Hepatocyte (in vitro differentiated cells): ENCODE measurements at regions not wholly inside any gene's neighbourhood (a gene's known extent, or its start where the extent isn't known, plus 50 kb on each side); places are given as distances from the start of the nearest gene placed in this dataset.

Experiments
- EZH2 ChIP-seq: fragments of 200-600 bp; sonication (generic); IDR thresholded peaks from 2 replicates; pipeline ENCODE4 v1.6.1; 2016; ENCODE audit warnings: antibody characterized with exemption, mild to moderate bottlenecking, borderline replicate concordance
- TF ChIP-seq, protein P1 (sequence below): fragments of 200-600 bp; sonication (generic); IDR thresholded peaks from 2 replicates; pipeline ENCODE4 v1.5.1; 2016; ENCODE audit warnings: antibody characterized with exemption, mild to moderate bottlenecking; ENCODE audit not compliant: poor library complexity

DNA sequence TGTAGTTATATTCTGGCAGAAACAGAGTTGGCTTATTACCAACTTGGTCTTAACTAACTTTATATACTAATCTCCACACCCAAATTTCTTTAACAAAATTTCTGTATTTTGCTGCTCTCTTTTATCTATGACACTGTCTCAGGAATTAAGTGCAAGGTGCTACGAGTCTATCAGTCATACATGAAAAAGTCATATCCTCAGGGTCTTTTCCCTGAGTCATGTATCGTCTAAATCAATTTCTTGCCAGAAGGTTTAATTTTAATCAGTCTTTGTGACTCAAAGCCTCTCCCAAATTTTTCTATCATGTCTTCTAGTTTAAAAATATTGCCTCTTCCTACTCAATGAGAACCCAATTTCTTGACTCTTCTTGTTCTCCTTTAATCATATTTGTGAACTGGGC, 1803.6 kb upstream of the PCDH7 start:
- TF ChIP-seq, protein P1, sequence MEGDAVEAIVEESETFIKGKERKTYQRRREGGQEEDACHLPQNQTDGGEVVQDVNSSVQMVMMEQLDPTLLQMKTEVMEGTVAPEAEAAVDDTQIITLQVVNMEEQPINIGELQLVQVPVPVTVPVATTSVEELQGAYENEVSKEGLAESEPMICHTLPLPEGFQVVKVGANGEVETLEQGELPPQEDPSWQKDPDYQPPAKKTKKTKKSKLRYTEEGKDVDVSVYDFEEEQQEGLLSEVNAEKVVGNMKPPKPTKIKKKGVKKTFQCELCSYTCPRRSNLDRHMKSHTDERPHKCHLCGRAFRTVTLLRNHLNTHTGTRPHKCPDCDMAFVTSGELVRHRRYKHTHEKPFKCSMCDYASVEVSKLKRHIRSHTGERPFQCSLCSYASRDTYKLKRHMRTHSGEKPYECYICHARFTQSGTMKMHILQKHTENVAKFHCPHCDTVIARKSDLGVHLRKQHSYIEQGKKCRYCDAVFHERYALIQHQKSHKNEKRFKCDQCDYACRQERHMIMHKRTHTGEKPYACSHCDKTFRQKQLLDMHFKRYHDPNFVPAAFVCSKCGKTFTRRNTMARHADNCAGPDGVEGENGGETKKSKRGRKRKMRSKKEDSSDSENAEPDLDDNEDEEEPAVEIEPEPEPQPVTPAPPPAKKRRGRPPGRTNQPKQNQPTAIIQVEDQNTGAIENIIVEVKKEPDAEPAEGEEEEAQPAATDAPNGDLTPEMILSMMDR = no peak
- TF ChIP-seq EZH2 = no peak
